ENCODE measurements at regions not wholly inside any gene's neighbourhood (a gene's known extent, or its start where the extent isn't known, plus 50 kb on each side); places are given as distances from the start of the nearest gene placed in this dataset.

DNA sequence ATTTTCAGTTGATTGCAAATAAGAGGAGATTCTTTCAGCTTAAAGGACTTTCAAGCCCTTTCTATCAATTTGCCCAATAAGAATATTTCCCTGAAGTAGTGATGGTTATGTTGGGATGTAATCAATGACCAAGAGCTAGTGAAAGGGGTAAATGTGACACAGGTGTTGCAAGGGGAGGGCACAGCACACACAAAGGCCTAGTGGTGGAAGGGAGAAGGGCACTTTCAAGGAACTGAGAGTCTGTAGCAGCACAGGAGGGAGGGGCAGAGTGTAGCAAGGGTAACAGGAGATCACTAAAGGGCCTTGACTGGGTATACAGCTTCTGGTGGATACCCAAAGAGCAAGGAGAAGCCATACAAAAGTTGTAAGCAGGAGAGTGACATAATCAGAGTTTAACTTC lies 217.8 kb upstream of the ARHGEF26 start:
- TF ChIP-seq, protein P1, sequence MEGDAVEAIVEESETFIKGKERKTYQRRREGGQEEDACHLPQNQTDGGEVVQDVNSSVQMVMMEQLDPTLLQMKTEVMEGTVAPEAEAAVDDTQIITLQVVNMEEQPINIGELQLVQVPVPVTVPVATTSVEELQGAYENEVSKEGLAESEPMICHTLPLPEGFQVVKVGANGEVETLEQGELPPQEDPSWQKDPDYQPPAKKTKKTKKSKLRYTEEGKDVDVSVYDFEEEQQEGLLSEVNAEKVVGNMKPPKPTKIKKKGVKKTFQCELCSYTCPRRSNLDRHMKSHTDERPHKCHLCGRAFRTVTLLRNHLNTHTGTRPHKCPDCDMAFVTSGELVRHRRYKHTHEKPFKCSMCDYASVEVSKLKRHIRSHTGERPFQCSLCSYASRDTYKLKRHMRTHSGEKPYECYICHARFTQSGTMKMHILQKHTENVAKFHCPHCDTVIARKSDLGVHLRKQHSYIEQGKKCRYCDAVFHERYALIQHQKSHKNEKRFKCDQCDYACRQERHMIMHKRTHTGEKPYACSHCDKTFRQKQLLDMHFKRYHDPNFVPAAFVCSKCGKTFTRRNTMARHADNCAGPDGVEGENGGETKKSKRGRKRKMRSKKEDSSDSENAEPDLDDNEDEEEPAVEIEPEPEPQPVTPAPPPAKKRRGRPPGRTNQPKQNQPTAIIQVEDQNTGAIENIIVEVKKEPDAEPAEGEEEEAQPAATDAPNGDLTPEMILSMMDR (IDR thresholded peaks at IDR 0.05 in 8 of 11, conservative IDR thresholded peaks at IDR 0.05 in 3 of 11): no peak
- TF ChIP-seq POLR2AphosphoS5 (IDR thresholded peaks at IDR 0.05): no peak
- TF ChIP-seq POLR2A (IDR thresholded peaks at IDR 0.05): no peak

All from spleen (tissue), 7 donors.